ENCODE measurements at regions not wholly inside any gene's neighbourhood (a gene's known extent, or its start where the extent isn't known, plus 50 kb on each side); places are given as distances from the start of the nearest gene placed in this dataset.

DNA sequence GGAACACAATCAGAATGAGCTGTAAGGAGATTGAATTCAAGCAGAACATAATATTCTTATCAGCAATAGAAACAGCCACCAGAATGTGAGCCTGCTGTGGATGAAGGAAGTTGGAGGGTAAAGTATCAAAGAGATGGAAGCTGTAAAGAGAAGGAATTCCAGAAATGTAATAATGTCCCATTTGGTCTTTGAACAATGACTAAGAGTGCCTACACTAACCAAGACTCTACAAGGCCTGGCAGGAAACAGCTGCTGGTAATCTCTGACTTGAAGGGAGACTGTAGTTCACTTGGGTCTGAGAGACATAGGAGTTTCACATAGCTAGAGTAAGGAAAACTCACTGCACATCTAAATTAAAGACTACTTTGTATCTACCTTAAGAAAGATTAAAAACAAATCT is 1176.0 kb upstream of the ALCAM start:
- Histone ChIP-seq H3K27me3 (replicated peaks in 1 of 2; ENCODE audit: control insufficient read depth in 2 of 2, insufficient read depth in 2 of 2, low read length in 1 of 2) (no peaks in the 10 kb centered on the region), H3K9me3 (replicated peaks; ENCODE audit: control insufficient read depth, insufficient read depth, low read length) (no peaks in the 10 kb centered on the region), H3K27ac (ENCODE audit: control insufficient read depth, insufficient read depth) (no peak overlapping the region), H4K20me1 (ENCODE audit: control insufficient read depth, insufficient read depth) (no peaks in the 10 kb centered on the region), H3K4me2 (ENCODE audit: control insufficient read depth, insufficient read depth) (no peak overlapping the region), H3K36me3 (ENCODE audit: control insufficient read depth in 2 of 2, insufficient read depth in 2 of 2, low read length in 1 of 2) (no peaks in the 10 kb centered on the region), H3K79me2 (ENCODE audit: control insufficient read depth, insufficient read depth, low read length) (no peaks in the 10 kb centered on the region), H3K4me3 (no peak overlapping the region), H3K4me1 (ENCODE audit: control insufficient read depth, insufficient read depth, low read length) (no peaks in the 10 kb centered on the region), H2AFZ (ENCODE audit: control insufficient read depth, low read depth, low read length) (no peak overlapping the region), H3K9ac (ENCODE audit: control insufficient read depth, insufficient read depth, low read length) (no peak overlapping the region)
- intact Hi-C loops (cut with micrococcal nuclease; ENCODE audit: unreplicated experiment): no loop called here
- CTCF ChIA-PET: no interaction called here
- ATAC-seq: no peak
- no peak for DNase-seq (ENCODE audit: low read depth, low spot score)
- BruUV-seq (replicated peaks): no TSS peak
- RAD21 ChIA-PET (ENCODE audit: unreplicated experiment): no interaction called here
- FAIRE-seq: no peak
- in situ Hi-C loops (cut with MboI): no loop called here
- TF ChIP-seq JUND (IDR thresholded peaks at IDR 0.05; ENCODE audit: low read depth, low read length) (no peak), YBX1 (IDR thresholded peaks at IDR 0.05) (no peak), ASH2L (IDR thresholded peaks at IDR 0.05; ENCODE audit: borderline replicate concordance, low read depth) (no peak), MYB (IDR thresholded peaks at IDR 0.05; ENCODE audit: borderline replicate concordance, low read depth, low read length) (no peak), BACH1 (IDR thresholded peaks at IDR 0.05; ENCODE audit: borderline replicate concordance) (no peak)
- TF ChIP-seq, protein P1, sequence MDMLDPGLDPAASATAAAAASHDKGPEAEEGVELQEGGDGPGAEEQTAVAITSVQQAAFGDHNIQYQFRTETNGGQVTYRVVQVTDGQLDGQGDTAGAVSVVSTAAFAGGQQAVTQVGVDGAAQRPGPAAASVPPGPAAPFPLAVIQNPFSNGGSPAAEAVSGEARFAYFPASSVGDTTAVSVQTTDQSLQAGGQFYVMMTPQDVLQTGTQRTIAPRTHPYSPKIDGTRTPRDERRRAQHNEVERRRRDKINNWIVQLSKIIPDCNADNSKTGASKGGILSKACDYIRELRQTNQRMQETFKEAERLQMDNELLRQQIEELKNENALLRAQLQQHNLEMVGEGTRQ (IDR thresholded peaks at IDR 0.05; ENCODE audit: borderline replicate concordance, low read depth, low read length): no peak
- SMC1A ChIA-PET (ENCODE audit: uncharacterized antibody, unreplicated experiment): no interaction called here
- POLR2A ChIA-PET: no interaction called here

- Histone ChIP-seq H2AFZ (ENCODE audit: control insufficient read depth, low read depth, low read length) (no peak overlapping the region), H4K20me1 (ENCODE audit: control insufficient read depth, insufficient read depth) (no peaks in the 10 kb centered on the region), H3K36me3 (ENCODE audit: control insufficient read depth in 2 of 2, insufficient read depth in 2 of 2, low read length in 1 of 2) (no peaks in the 10 kb centered on the region), H3K4me1 (ENCODE audit: control insufficient read depth, insufficient read depth, low read length) (no peaks in the 10 kb centered on the region), H3K4me2 (ENCODE audit: control insufficient read depth, insufficient read depth) (no peak overlapping the region), H3K4me3 (no peak overlapping the region), H3K79me2 (ENCODE audit: control insufficient read depth, insufficient read depth, low read length) (no peaks in the 10 kb centered on the region), H3K9me3 (replicated peaks; ENCODE audit: control insufficient read depth, insufficient read depth, low read length) (no peaks in the 10 kb centered on the region), H3K9ac (ENCODE audit: control insufficient read depth, insufficient read depth, low read length) (no peak overlapping the region), H3K27me3 (replicated peaks in 1 of 2; ENCODE audit: control insufficient read depth in 2 of 2, insufficient read depth in 2 of 2, low read length in 1 of 2) (no peaks in the 10 kb centered on the region), H3K27ac (ENCODE audit: control insufficient read depth, insufficient read depth) (no peak overlapping the region)
- no peak for FAIRE-seq
- in situ Hi-C loops (cut with MboI) (no loop called here), intact Hi-C loops (cut with micrococcal nuclease; ENCODE audit: unreplicated experiment) (no loop called here)
- CTCF ChIA-PET: no interaction called here
- RAD21 ChIA-PET (ENCODE audit: unreplicated experiment): no interaction called here
- no TSS peak for BruUV-seq (replicated peaks)
- no peak for ATAC-seq
- POLR2A ChIA-PET: no interaction called here
- WGBS (ENCODE audit: insufficient coverage, insufficient replicate concordance, low lambda C conversion rate, missing lambda C conversion rate): 27% methylated on average over 2 of the region's 2 CpGs
- DNase-seq (ENCODE audit: low read depth, low spot score): no peak
- SMC1A ChIA-PET (ENCODE audit: uncharacterized antibody, unreplicated experiment): no interaction called here
- TF ChIP-seq, protein P2, sequence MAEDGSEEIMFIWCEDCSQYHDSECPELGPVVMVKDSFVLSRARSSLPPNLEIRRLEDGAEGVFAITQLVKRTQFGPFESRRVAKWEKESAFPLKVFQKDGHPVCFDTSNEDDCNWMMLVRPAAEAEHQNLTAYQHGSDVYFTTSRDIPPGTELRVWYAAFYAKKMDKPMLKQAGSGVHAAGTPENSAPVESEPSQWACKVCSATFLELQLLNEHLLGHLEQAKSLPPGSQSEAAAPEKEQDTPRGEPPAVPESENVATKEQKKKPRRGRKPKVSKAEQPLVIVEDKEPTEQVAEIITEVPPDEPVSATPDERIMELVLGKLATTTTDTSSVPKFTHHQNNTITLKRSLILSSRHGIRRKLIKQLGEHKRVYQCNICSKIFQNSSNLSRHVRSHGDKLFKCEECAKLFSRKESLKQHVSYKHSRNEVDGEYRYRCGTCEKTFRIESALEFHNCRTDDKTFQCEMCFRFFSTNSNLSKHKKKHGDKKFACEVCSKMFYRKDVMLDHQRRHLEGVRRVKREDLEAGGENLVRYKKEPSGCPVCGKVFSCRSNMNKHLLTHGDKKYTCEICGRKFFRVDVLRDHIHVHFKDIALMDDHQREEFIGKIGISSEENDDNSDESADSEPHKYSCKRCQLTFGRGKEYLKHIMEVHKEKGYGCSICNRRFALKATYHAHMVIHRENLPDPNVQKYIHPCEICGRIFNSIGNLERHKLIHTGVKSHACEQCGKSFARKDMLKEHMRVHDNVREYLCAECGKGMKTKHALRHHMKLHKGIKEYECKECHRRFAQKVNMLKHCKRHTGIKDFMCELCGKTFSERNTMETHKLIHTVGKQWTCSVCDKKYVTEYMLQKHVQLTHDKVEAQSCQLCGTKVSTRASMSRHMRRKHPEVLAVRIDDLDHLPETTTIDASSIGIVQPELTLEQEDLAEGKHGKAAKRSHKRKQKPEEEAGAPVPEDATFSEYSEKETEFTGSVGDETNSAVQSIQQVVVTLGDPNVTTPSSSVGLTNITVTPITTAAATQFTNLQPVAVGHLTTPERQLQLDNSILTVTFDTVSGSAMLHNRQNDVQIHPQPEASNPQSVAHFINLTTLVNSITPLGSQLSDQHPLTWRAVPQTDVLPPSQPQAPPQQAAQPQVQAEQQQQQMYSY (CRISPR knock-in tag; IDR thresholded peaks at IDR 0.05): no peak
- TF ChIP-seq, protein P3, sequence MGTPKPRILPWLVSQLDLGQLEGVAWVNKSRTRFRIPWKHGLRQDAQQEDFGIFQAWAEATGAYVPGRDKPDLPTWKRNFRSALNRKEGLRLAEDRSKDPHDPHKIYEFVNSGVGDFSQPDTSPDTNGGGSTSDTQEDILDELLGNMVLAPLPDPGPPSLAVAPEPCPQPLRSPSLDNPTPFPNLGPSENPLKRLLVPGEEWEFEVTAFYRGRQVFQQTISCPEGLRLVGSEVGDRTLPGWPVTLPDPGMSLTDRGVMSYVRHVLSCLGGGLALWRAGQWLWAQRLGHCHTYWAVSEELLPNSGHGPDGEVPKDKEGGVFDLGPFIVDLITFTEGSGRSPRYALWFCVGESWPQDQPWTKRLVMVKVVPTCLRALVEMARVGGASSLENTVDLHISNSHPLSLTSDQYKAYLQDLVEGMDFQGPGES (IDR thresholded peaks at IDR 0.05): no peak
- TF ChIP-seq BMI1 (IDR thresholded peaks at IDR 0.05; ENCODE audit: borderline replicate concordance) (no peak), MTA2 (IDR thresholded peaks at IDR 0.05; ENCODE audit: low read depth) (no peak), SREBF1 (IDR thresholded peaks at IDR 0.05; ENCODE audit: low read length) (no peak), BACH1 (IDR thresholded peaks at IDR 0.05; ENCODE audit: borderline replicate concordance) (no peak), POU2F2 (IDR thresholded peaks at IDR 0.05; ENCODE audit: borderline replicate concordance, low read depth, low read length) (no peak), HDGF (IDR thresholded peaks at IDR 0.05) (no peak), FOXK2 (IDR thresholded peaks at IDR 0.05) (no peak)
Measured at GRCh38 chr3:104198131-104198530, 1168.6 kb upstream of the ALCAM start.
